H9 (cell line): ENCODE measurements at regions not wholly inside any gene's neighbourhood (a gene's known extent, or its start where the extent isn't known, plus 50 kb on each side); places are given as distances from the start of the nearest gene placed in this dataset.

Experiments
- DNase-seq: peaks from one replicate; pipeline ENCODE4 v3.0.0-alpha.2; 2017
- H2AFZ ChIP-seq: one replicate; pipeline ENCODE4 v1.6.1; 2013; ENCODE audit warnings: mild to moderate bottlenecking, low read length, control low read depth, moderate library complexity
- H2AK5ac ChIP-seq: 2 replicates; pipeline ENCODE4 v1.6.1; 2013; ENCODE audit warnings: low read length, control low read depth, mixed read lengths; ENCODE audit not compliant: insufficient read length
- H2BK120ac ChIP-seq: one replicate; pipeline ENCODE4 v1.6.1; 2013; ENCODE audit warnings: low read depth, mild to moderate bottlenecking, low read length, control low read depth, inconsistent platforms; ENCODE audit not compliant: poor library complexity, severe bottlenecking
- H2BK12ac ChIP-seq: 2 replicates; pipeline ENCODE4 v1.6.1; 2013; ENCODE audit warnings: low read length, control low read depth, mixed read lengths, low read depth; ENCODE audit not compliant: insufficient read length
- H2BK15ac ChIP-seq: 2 replicates; pipeline ENCODE4 v1.6.1; 2013; ENCODE audit warnings: low read depth, low read length, control low read depth
- H2BK20ac ChIP-seq: one replicate; pipeline ENCODE4 v1.6.1; 2013; ENCODE audit warnings: low read depth, mild to moderate bottlenecking, low read length, control low read depth, inconsistent platforms; ENCODE audit not compliant: poor library complexity, severe bottlenecking
- H2BK5ac ChIP-seq: 2 replicates; pipeline ENCODE4 v1.6.1; 2013; ENCODE audit warnings: low read length, control low read depth, mixed read lengths; ENCODE audit not compliant: insufficient read length
- H3K14ac ChIP-seq: 2 replicates; pipeline ENCODE4 v1.6.1; 2013; ENCODE audit warnings: low read length, control low read depth; ENCODE audit not compliant: insufficient read depth
- H3K18ac ChIP-seq: 2 replicates; pipeline ENCODE4 v1.6.1; 2013; ENCODE audit warnings: low read depth, mild to moderate bottlenecking, mixed read lengths, low read length, control low read depth; ENCODE audit not compliant: insufficient read length
- H3K23ac ChIP-seq: 2 replicates; pipeline ENCODE4 v1.6.1; 2013; ENCODE audit warnings: low read length, control low read depth, mixed read lengths, low read depth; ENCODE audit not compliant: insufficient read length
- H3K23me2 ChIP-seq: 2 replicates; pipeline ENCODE4 v1.6.1; 2013; ENCODE audit warnings: low read depth, mild to moderate bottlenecking, mixed read lengths, low read length, control low read depth; ENCODE audit not compliant: insufficient read length, poor library complexity, severe bottlenecking
- H3K27ac ChIP-seq: 2 replicates; pipeline ENCODE4 v1.5.1; 2013; ENCODE audit warnings: low read length, control low read depth, mixed read lengths, low read depth; ENCODE audit not compliant: insufficient read length
- H3K27me3 ChIP-seq: 2 replicates; pipeline ENCODE4 v1.6.1; 2013; ENCODE audit warnings: low read length, control low read depth, inconsistent platforms; ENCODE audit not compliant: insufficient read depth
- H3K4ac ChIP-seq: 2 replicates; pipeline ENCODE4 v1.6.1; 2013; ENCODE audit warnings: low read depth, mild to moderate bottlenecking, control low read depth, inconsistent platforms, low read length, moderate library complexity
- H3K4me1 ChIP-seq: 2 replicates; pipeline ENCODE4 v1.6.1; 2013; ENCODE audit warnings: low read length, control low read depth, inconsistent platforms; ENCODE audit not compliant: insufficient read depth
- H3K4me2 ChIP-seq: 2 replicates; pipeline ENCODE4 v1.6.1; 2013; ENCODE audit warnings: low read length, control low read depth, mixed read lengths; ENCODE audit not compliant: insufficient read length, insufficient read depth
- H3K56ac ChIP-seq: 2 replicates; pipeline ENCODE4 v1.6.1; 2013; ENCODE audit warnings: low read depth, mild to moderate bottlenecking, mixed read lengths, low read length, control low read depth; ENCODE audit not compliant: insufficient read length
- H3K79me1 ChIP-seq: 2 replicates; pipeline ENCODE4 v1.6.1; 2013; ENCODE audit warnings: low read depth, mild to moderate bottlenecking, moderate library complexity, low read length, control low read depth, inconsistent platforms; ENCODE audit not compliant: insufficient read depth, poor library complexity, severe bottlenecking
- H3K79me2 ChIP-seq: 2 replicates; pipeline ENCODE4 v1.6.1; 2013; ENCODE audit warnings: low read length, control low read depth, inconsistent platforms; ENCODE audit not compliant: insufficient read depth
- H3K9ac ChIP-seq: 2 replicates; pipeline ENCODE4 v1.6.1; 2013; ENCODE audit warnings: low read length, control low read depth, mixed read lengths; ENCODE audit not compliant: insufficient read length; ENCODE audit errors: extremely low read depth
- H3K9me3 ChIP-seq: one replicate; pipeline ENCODE4 v1.6.1; 2013; ENCODE audit warnings: low read depth, low read length, inconsistent platforms; ENCODE audit not compliant: control insufficient read depth
- H3T11ph ChIP-seq: one replicate; pipeline ENCODE4 v1.6.1; 2013; ENCODE audit warnings: mild to moderate bottlenecking, low read length, control low read depth, inconsistent platforms
- H4K20me1 ChIP-seq: one replicate; pipeline ENCODE4 v1.6.1; 2013; ENCODE audit not compliant: control insufficient read depth, insufficient read length, insufficient read depth
- H4K5ac ChIP-seq: 2 replicates; pipeline ENCODE4 v1.6.1; 2013; ENCODE audit warnings: low read depth, mild to moderate bottlenecking, mixed read lengths, low read length, control low read depth; ENCODE audit not compliant: insufficient read length
- H4K8ac ChIP-seq: replicated peaks from 2 replicates; pipeline ENCODE4 v1.6.1; 2013; ENCODE audit warnings: low read length, control low read depth, mixed read lengths, low read depth; ENCODE audit not compliant: insufficient read length
- H4K91ac ChIP-seq: 2 replicates; pipeline ENCODE4 v1.6.1; 2013; ENCODE audit warnings: low read depth, mild to moderate bottlenecking, moderate library complexity, mixed read lengths, low read length, control low read depth; ENCODE audit not compliant: insufficient read length
- H3K27ac Mint-ChIP-seq, 3 experiments: 2 replicates in 2 of 3; 3 replicates in 1 of 3; pipeline ENCODE4 v1.8.0; 2020 to 2021; ENCODE audit warnings: mixed read lengths in 3 of 3, mild to moderate bottlenecking in 1 of 3, moderate library complexity in 1 of 3
- H3K27me3 Mint-ChIP-seq: 2 replicates; pipeline ENCODE4 v1.8.0; 2021; ENCODE audit warnings: low read depth, mild to moderate bottlenecking, moderate library complexity, mixed read lengths
- H3K36me3 Mint-ChIP-seq, 3 experiments: 2 replicates in 2 of 3; 3 replicates in 1 of 3; pipeline ENCODE4 v1.8.0; 2020 to 2021; ENCODE audit warnings: low read depth in 3 of 3, mixed read lengths in 3 of 3; ENCODE audit not compliant: insufficient read depth in 1 of 3
- H3K4me1 Mint-ChIP-seq, 2 experiments: 2 replicates each; pipeline ENCODE4 v1.8.0; 2020; ENCODE audit warnings: mixed read lengths in 2 of 2
- H3K4me3 Mint-ChIP-seq, 2 experiments: 2 replicates in 1 of 2; 3 replicates in 1 of 2; pipeline ENCODE4 v1.8.0; 2020 to 2021; ENCODE audit warnings: mild to moderate bottlenecking in 2 of 2, mixed read lengths in 2 of 2, moderate library complexity in 1 of 2
- H3K9me3 Mint-ChIP-seq, 2 experiments: 2 replicates in 1 of 2; 3 replicates in 1 of 2; pipeline ENCODE4 v1.8.0; 2020; ENCODE audit warnings: mild to moderate bottlenecking in 2 of 2, mixed read lengths in 2 of 2, moderate library complexity in 1 of 2
- CTCF ChIP-seq: fragments of 200-600 bp; sonication (generic); conservative IDR thresholded peaks from 3 replicates; pipeline ENCODE4 v1.8.0; 2021; ENCODE audit warnings: antibody characterized with exemption, mild to moderate bottlenecking
- WGBS: extraction: QIAGEN DNeasy Blood & Tissue Kit; methylation state at CpG from one replicate; pipeline ENCODE4 v1.1.7; 2013; ENCODE audit warnings: missing lambda C conversion rate, low lambda C conversion rate, mixed read lengths; ENCODE audit not compliant: insufficient read length; ENCODE audit errors: extremely low coverage; 5-methylcytosine and 5-hydroxymethylcytosine counted together

GRCh38 chr18:77857678-77858655 lies 608.3 kb downstream of the GALR1 start:
- H3K4me2 ChIP-seq, result no peak overlapping the region
- WGBS, result no CpG with 5 or more reads among the region's 9 CpGs
- peaks cover 0 to 3% of the 10 kb centered on the region in 2 experiments; a peak in 1 of 4 replicates for H3K4me1 Mint-ChIP-seq

More at GRCh38 chr18:77857678-77858655, 608.3 kb downstream of the GALR1 start:
- no peak overlapping the region for H3K56ac ChIP-seq
- H3T11ph ChIP-seq, result no peak overlapping the region
- no peak for DNase-seq
- H3K23me2 ChIP-seq, result no peaks in the 10 kb centered on the region
- H3K79me1 ChIP-seq, result no peaks in the 10 kb centered on the region
- H2BK12ac ChIP-seq, result no peak overlapping the region
- no peak overlapping the region for H2BK120ac ChIP-seq
- H3K9me3 ChIP-seq, result no peaks in the 10 kb centered on the region
- no peaks in the 10 kb centered on the region for H3K4me1 ChIP-seq
- no peaks in the 10 kb centered on the region for H3K9me3 Mint-ChIP-seq
- no peaks in the 10 kb centered on the region for H3K27me3 ChIP-seq
- no peak overlapping the region for H2BK5ac ChIP-seq
- no peak overlapping the region for H3K14ac ChIP-seq
- no peak overlapping the region for H3K23ac ChIP-seq
- H2AFZ ChIP-seq, result no peak overlapping the region
- no peak overlapping the region for H3K18ac ChIP-seq
- no peak overlapping the region for H3K27ac ChIP-seq
- H3K4me3 Mint-ChIP-seq, result no peak overlapping the region
- H3K36me3 Mint-ChIP-seq, result no peaks in the 10 kb centered on the region
- no peak overlapping the region; a peak in 1 of 7 replicates for H3K27ac Mint-ChIP-seq
- H4K91ac ChIP-seq, result no peak overlapping the region
- no peak overlapping the region for H4K8ac ChIP-seq
- H2AK5ac ChIP-seq, result no peak overlapping the region
- no peak overlapping the region for H4K5ac ChIP-seq
- peaks cover 5% of the 10 kb centered on the region for H3K27me3 Mint-ChIP-seq
- H3K9ac ChIP-seq, result no peak overlapping the region
- no peak overlapping the region for H3K4ac ChIP-seq
- no peaks in the 10 kb centered on the region for H4K20me1 ChIP-seq
- no peak for TF ChIP-seq CTCF
- no peak overlapping the region for H2BK20ac ChIP-seq
- no peak overlapping the region for H2BK15ac ChIP-seq
- no peaks in the 10 kb centered on the region for H3K79me2 ChIP-seq
